CD14-positive monocyte (primary cell): ENCODE measurements at regions not wholly inside any gene's neighbourhood (a gene's known extent, or its start where the extent isn't known, plus 50 kb on each side); places are given as distances from the start of the nearest gene placed in this dataset.

Experiments
- DNase-seq, 3 donors: peaks; one replicate each; pipeline ENCODE4 v3.0.0-alpha.2; 2011 to 2022
- H2AFZ ChIP-seq: 2 replicates; pipeline ENCODE4 v1.6.0; 2012; ENCODE audit warnings: mild to moderate bottlenecking, low read depth, low read length, inconsistent platforms; ENCODE audit not compliant: insufficient read depth, poor library complexity, severe bottlenecking
- H3K27ac ChIP-seq, 2 donors: 1 replicate in 1 of 2; 2 replicates in 1 of 2; pipeline ENCODE4 v1.5.1; 2012 to 2013; ENCODE audit warnings: low read length in 2 of 2, control low read depth in 1 of 2, inconsistent platforms in 1 of 2, low read depth in 1 of 2, mild to moderate bottlenecking in 1 of 2
- H3K27me3 ChIP-seq, 2 donors: one replicate each; pipeline versions ENCODE4 v1.6.0 to v1.6.1; 2011 to 2013; ENCODE audit warnings: low read length in 2 of 2; ENCODE audit not compliant: control insufficient read depth in 2 of 2, insufficient read depth in 2 of 2
- H3K36me3 ChIP-seq, 2 donors: replicated peaks in 1 of 2; 1 replicate in 1 of 2; 2 replicates in 1 of 2; pipeline versions ENCODE4 v1.5.1 to v1.6.1; 2012 to 2013; ENCODE audit warnings: low read length in 2 of 2, control low read depth in 1 of 2, inconsistent platforms in 1 of 2, mild to moderate bottlenecking in 1 of 2; ENCODE audit not compliant: insufficient read depth in 2 of 2, control insufficient read depth in 1 of 2
- H3K4me1 ChIP-seq, 2 donors: 1 replicate in 1 of 2; 2 replicates in 1 of 2; pipeline versions ENCODE4 v1.5.1 to v1.6.1; 2012 to 2013; ENCODE audit warnings: low read length in 2 of 2, control low read depth in 1 of 2, inconsistent platforms in 1 of 2, mild to moderate bottlenecking in 1 of 2, moderate library complexity in 1 of 2; ENCODE audit not compliant: insufficient read depth in 2 of 2, control insufficient read depth in 1 of 2
- H3K4me2 ChIP-seq: replicated peaks from 2 replicates; pipeline ENCODE3; 2012; ENCODE audit warnings: low read length, moderate library complexity, mild to moderate bottlenecking; ENCODE audit not compliant: poor library complexity, severe bottlenecking; ENCODE audit errors: extremely low read depth
- H3K4me3 ChIP-seq, 3 experiments: fragments of 200-600 bp in 1 of 3; sonication (generic) in 1 of 3; replicated peaks in 1 of 3; 1 replicate in 2 of 3; 2 replicates in 1 of 3; pipeline ENCODE4 v1.5.1; 2011 to 2013; ENCODE audit warnings: low read length in 3 of 3, mild to moderate bottlenecking in 3 of 3, control low read depth in 2 of 3, low read depth in 2 of 3, inconsistent platforms in 1 of 3, moderate library complexity in 1 of 3
- H3K79me2 ChIP-seq: 2 replicates; pipeline ENCODE4 v1.6.0; 2012; ENCODE audit warnings: mild to moderate bottlenecking, control low read depth, inconsistent platforms, low read length, moderate library complexity; ENCODE audit not compliant: insufficient read depth
- H3K9ac ChIP-seq: 2 replicates; pipeline ENCODE4 v1.6.0; 2017; ENCODE audit warnings: low read length, mild to moderate bottlenecking; ENCODE audit not compliant: insufficient read depth, poor library complexity, severe bottlenecking
- H3K9me3 ChIP-seq, 2 donors: replicated peaks in 1 of 2; 1 replicate in 1 of 2; 2 replicates in 1 of 2; pipeline versions ENCODE4 v1.5.1 to v1.6.1; 2012 to 2013; ENCODE audit warnings: low read length in 2 of 2, control low read depth in 1 of 2; ENCODE audit not compliant: control insufficient read depth in 1 of 2, insufficient read depth in 1 of 2
- H4K20me1 ChIP-seq: 2 replicates; pipeline ENCODE4 v1.6.0; 2012; ENCODE audit warnings: mild to moderate bottlenecking, low read length, control low read depth, moderate library complexity; ENCODE audit not compliant: insufficient read depth
- H3K27ac Mint-ChIP-seq, 7 donors: one replicate each; pipeline ENCODE4 v1.8.0; 2020; ENCODE audit warnings: mild to moderate bottlenecking in 7 of 7, mixed read lengths in 7 of 7, moderate library complexity in 6 of 7, inconsistent platforms in 2 of 7
- H3K27me3 Mint-ChIP-seq, 3 donors: one replicate each; pipeline ENCODE4 v1.8.0; 2021 to 2022; ENCODE audit warnings: low read depth in 3 of 3, mild to moderate bottlenecking in 3 of 3, mixed read lengths in 3 of 3, moderate library complexity in 3 of 3, inconsistent platforms in 1 of 3
- H3K36me3 Mint-ChIP-seq, 2 donors: one replicate each; pipeline ENCODE4 v1.8.0; 2020; ENCODE audit warnings: mixed read lengths in 2 of 2, inconsistent platforms in 1 of 2, mild to moderate bottlenecking in 1 of 2
- H3K4me1 Mint-ChIP-seq: one replicate; pipeline ENCODE4 v1.8.0; 2020; ENCODE audit warnings: mild to moderate bottlenecking, mixed read lengths
- H3K4me3 Mint-ChIP-seq, 2 donors: one replicate each; pipeline ENCODE4 v1.8.0; 2020; ENCODE audit warnings: mild to moderate bottlenecking in 2 of 2, mixed read lengths in 2 of 2, moderate library complexity in 1 of 2
- H3K9me3 Mint-ChIP-seq, 7 donors: one replicate each; pipeline ENCODE4 v1.8.0; 2020 to 2022; ENCODE audit warnings: mixed read lengths in 7 of 7, mild to moderate bottlenecking in 6 of 7, moderate library complexity in 6 of 7, inconsistent platforms in 2 of 7
- CTCF ChIP-seq: fragments of 200-600 bp; IDR thresholded peaks from one replicate; pipeline ENCODE4 v1.8.0; 2022; ENCODE audit warnings: antibody characterized with exemption, mild to moderate bottlenecking
- WGBS: methylation state at CpG from one replicate; pipeline ENCODE4 v1.1.5; 2013; ENCODE audit warnings: missing lambda C conversion rate; ENCODE audit not compliant: insufficient coverage; 5-methylcytosine and 5-hydroxymethylcytosine counted together
- intact Hi-C, 2 donors: fragments of 100-400 bp; cut with micrococcal nuclease; formaldehyde crosslinking; loops; one replicate each; pipeline versions ENCODE4 v1.15.0 to v1.15.1; 2023

DNA sequence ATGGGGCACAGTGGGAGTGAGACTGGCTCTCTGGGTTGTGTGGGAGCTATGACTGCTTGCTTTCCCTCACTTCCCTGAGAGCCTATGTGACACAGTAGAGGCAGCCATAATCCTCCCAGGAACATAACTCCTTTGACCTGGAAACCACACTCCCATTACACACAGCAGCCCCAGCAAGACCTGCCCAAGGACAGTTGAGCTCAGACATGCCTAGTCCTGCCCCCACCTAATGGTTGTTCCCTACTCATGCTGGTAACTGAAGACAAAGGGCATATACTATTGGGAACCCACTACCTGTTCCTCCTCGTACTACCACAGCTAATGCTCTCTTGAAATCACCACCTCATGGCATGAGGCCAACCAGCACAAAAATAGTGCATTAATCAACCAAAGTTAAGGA lies 550.4 kb upstream of the ARPP21 start:
- Histone ChIP-seq H3K4me2 (no peak overlapping the region), H3K9ac (no peak overlapping the region), H4K20me1 (no peaks in the 10 kb centered on the region), H3K4me1 (no peaks in the 10 kb centered on the region), H2AFZ (no peak overlapping the region), H3K4me3 (no peak overlapping the region), H3K27ac (no peak overlapping the region), H3K79me2 (no peaks in the 10 kb centered on the region), H3K36me3 (no peaks in the 10 kb centered on the region), H3K27me3 (no peaks in the 10 kb centered on the region), H3K9me3 (peaks cover 13 to 24% of the 10 kb centered on the region in 2 donors)
- no peak for DNase-seq
- intact Hi-C loops = no loop called here
- Mint-ChIP-seq H3K27ac (no peak overlapping the region), H3K4me1 (no peaks in the 10 kb centered on the region), H3K27me3 (no peaks in the 10 kb centered on the region), H3K4me3 (no peak overlapping the region), H3K36me3 (no peaks in the 10 kb centered on the region), H3K9me3 (peaks cover 0 to 20% (median 15%) of the 10 kb centered on the region in 7 donors)
- no peak for TF ChIP-seq CTCF
- 100% methylated on average over 1 of the region's 1 CpG for WGBS

- no peak overlapping the region for H3K27ac Mint-ChIP-seq
- DNase-seq = no peak
- Histone ChIP-seq H2AFZ (no peak overlapping the region), H3K4me3 (no peak overlapping the region), H3K9ac (no peak overlapping the region), H3K36me3 (no peaks in the 10 kb centered on the region), H3K9me3 (no peaks in the 10 kb centered on the region), H3K4me1 (no peaks in the 10 kb centered on the region), H4K20me1 (no peaks in the 10 kb centered on the region), H3K27me3 (no peaks in the 10 kb centered on the region), H3K27ac (no peak overlapping the region), H3K4me2 (no peak overlapping the region), H3K79me2 (no peaks in the 10 kb centered on the region)
- H3K9me3 Mint-ChIP-seq = peaks cover 0 to 3% (median 0%) of the 10 kb centered on the region in 7 donors
- peaks cover 0 to 2% (median 0%) of the 10 kb centered on the region in 3 donors for H3K27me3 Mint-ChIP-seq
- H3K36me3 Mint-ChIP-seq = no peaks in the 10 kb centered on the region
- H3K4me1 Mint-ChIP-seq = no peaks in the 10 kb centered on the region
- WGBS = no CpG with 5 or more reads among the region's 3 CpGs
- H3K4me3 Mint-ChIP-seq = no peak overlapping the region
- TF ChIP-seq CTCF = no peak
- intact Hi-C loops = no loop called here
Measured at GRCh38 chr3:35114686-35115085, 524.6 kb upstream of the ARPP21 start.
